WTC11 (cell line): ENCODE measurements at regions not wholly inside any gene's neighbourhood (a gene's known extent, or its start where the extent isn't known, plus 50 kb on each side); places are given as distances from the start of the nearest gene placed in this dataset.

Experiments
- ATAC-seq: fragments of 200-7000 bp; cut with Tn5 transposase; 2 replicates; pipeline ENCODE4 v1.10.0; 2021; ENCODE audit warnings: mild to moderate bottlenecking, moderate library complexity
- CTCF ChIA-PET: fragments of 300-600 bp; sonication (Branson Sonifier 250); formaldehyde crosslinking; loops from one replicate; lab custom pipeline; 2021; ENCODE audit warnings: antibody characterized with exemption; lab: Charles Lee
- POLR2A ChIA-PET: fragments of 350-600 bp; sonication (Branson Sonifier 250); formaldehyde crosslinking; loops from one replicate; lab custom pipeline; 2021; ENCODE audit warnings: antibody characterized with exemption; lab: Charles Lee
- DNase-seq: peaks from one replicate; pipeline ENCODE4 v3.0.0; 2021; ENCODE audit warnings: low spot score
- H3K27ac Mint-ChIP-seq: 2 replicates; pipeline ENCODE4 v1.8.0; 2021; ENCODE audit warnings: mixed read lengths
- H3K27me3 Mint-ChIP-seq: 2 replicates; pipeline ENCODE4 v1.8.0; 2021; ENCODE audit warnings: low read depth, mild to moderate bottlenecking, moderate library complexity, mixed read lengths
- H3K36me3 Mint-ChIP-seq: 2 replicates; pipeline ENCODE4 v1.8.0; 2021; ENCODE audit warnings: mixed read lengths
- H3K4me1 Mint-ChIP-seq: 2 replicates; pipeline ENCODE4 v1.8.0; 2022; ENCODE audit warnings: mixed read lengths
- H3K4me3 Mint-ChIP-seq: 2 replicates; pipeline ENCODE4 v1.8.0; 2021; ENCODE audit warnings: mild to moderate bottlenecking, moderate library complexity, mixed read lengths
- H3K9me3 Mint-ChIP-seq: 2 replicates; pipeline ENCODE4 v1.8.0; 2021; ENCODE audit warnings: mixed read lengths
- ESRRA ChIP-seq: sonication (generic); formaldehyde crosslinking; IDR thresholded peaks from 2 replicates; pipeline ENCODE4 v1.8.1; 2022; ENCODE audit warnings: mild to moderate bottlenecking, missing genetic modification reagents, borderline replicate concordance
- MXD4 ChIP-seq: fragments of 250-450 bp; sonication (Bioruptor Pico); IDR thresholded peaks from 2 replicates; pipeline ENCODE4 v1.8.0; 2021; ENCODE audit warnings: mild to moderate bottlenecking, moderate library complexity, borderline replicate concordance
- MYBL2 ChIP-seq: sonication (generic); formaldehyde crosslinking; IDR thresholded peaks from 2 replicates; pipeline ENCODE4 v1.8.1; 2023; ENCODE audit warnings: mild to moderate bottlenecking, moderate library complexity, missing genetic modification reagents
- NFYB ChIP-seq: sonication (generic); formaldehyde crosslinking; conservative IDR thresholded peaks from 2 replicates; pipeline ENCODE4 v1.8.0; 2022; ENCODE audit warnings: low read depth, missing genetic modification reagents
- NR1H2 ChIP-seq: sonication (generic); formaldehyde crosslinking; IDR thresholded peaks from 2 replicates; pipeline ENCODE4 v1.9.0; 2021; ENCODE audit warnings: mild to moderate bottlenecking, moderate library complexity, missing genetic modification reagents
- SP1 ChIP-seq: sonication (generic); formaldehyde crosslinking; conservative IDR thresholded peaks from 2 replicates; pipeline ENCODE4 v1.8.1; 2022; ENCODE audit warnings: missing genetic modification reagents
- ZBTB21 ChIP-seq: sonication (generic); formaldehyde crosslinking; IDR thresholded peaks from 2 replicates; pipeline ENCODE4 v1.8.1; 2023; ENCODE audit warnings: mild to moderate bottlenecking, missing genetic modification reagents, borderline replicate concordance
- ZNF121 ChIP-seq: sonication (generic); formaldehyde crosslinking; IDR thresholded peaks from 2 replicates; pipeline ENCODE4 v1.8.0; 2023; ENCODE audit warnings: missing genetic modification reagents
- ZNF219 ChIP-seq: sonication (generic); formaldehyde crosslinking; IDR thresholded peaks from 2 replicates; pipeline ENCODE4 v1.8.0; 2023; ENCODE audit warnings: missing genetic modification reagents, mild to moderate bottlenecking, borderline replicate concordance
- TF ChIP-seq, protein P1 (sequence below): fragments of 250-450 bp; sonication (Bioruptor Pico); IDR thresholded peaks from 2 replicates; pipeline ENCODE4 v1.9.0; 2021; ENCODE audit warnings: moderate library complexity, mild to moderate bottlenecking, inconsistent platforms, borderline replicate concordance
- TF ChIP-seq, protein P2 (sequence below): sonication (generic); formaldehyde crosslinking; IDR thresholded peaks from 2 replicates; pipeline ENCODE4 v1.8.1; 2022; ENCODE audit warnings: missing genetic modification reagents, borderline replicate concordance
- TF ChIP-seq, protein P3 (sequence below): sonication (generic); formaldehyde crosslinking; IDR thresholded peaks from 2 replicates; pipeline ENCODE4 v1.8.0; 2023; ENCODE audit warnings: missing genetic modification reagents, mild to moderate bottlenecking, borderline replicate concordance
- TF ChIP-seq, protein P4 (sequence below): sonication (generic); formaldehyde crosslinking; IDR thresholded peaks from 2 replicates; pipeline ENCODE4 v1.8.0; 2022; ENCODE audit warnings: mild to moderate bottlenecking, missing genetic modification reagents
- TF ChIP-seq, protein P5 (sequence below): sonication (generic); formaldehyde crosslinking; IDR thresholded peaks from 2 replicates; pipeline ENCODE4 v1.8.1; 2023; ENCODE audit warnings: mild to moderate bottlenecking, missing genetic modification reagents, moderate library complexity

DNA sequence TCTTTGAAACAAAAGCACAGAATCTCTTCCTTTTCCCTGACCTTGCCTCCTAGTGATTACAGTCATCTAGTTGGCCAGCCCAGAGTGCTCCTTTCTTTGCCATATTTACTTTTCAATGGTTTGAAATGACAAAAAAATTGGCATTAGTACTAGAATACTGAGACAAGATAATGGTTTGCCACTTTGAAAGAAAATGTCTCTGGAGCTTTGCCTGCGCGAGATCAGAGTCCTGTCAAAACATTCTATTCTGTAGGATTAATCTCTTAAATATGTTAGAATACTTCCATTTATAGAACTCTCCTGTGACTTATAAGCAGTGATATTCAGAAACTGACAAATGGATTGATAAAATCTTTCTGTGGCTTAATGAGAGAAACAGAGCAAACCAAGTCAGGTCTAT, 484.0 kb upstream of the IZUMO3 start (continued):
- TF ChIP-seq, protein P1, sequence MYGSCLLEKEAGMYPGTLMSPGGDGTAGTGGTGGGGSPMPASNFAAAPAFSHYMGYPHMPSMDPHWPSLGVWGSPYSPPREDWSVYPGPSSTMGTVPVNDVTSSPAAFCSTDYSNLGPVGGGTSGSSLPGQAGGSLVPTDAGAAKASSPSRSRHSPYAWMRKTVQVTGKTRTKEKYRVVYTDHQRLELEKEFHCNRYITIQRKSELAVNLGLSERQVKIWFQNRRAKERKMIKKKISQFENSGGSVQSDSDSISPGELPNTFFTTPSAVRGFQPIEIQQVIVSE (CRISPR knock-in tag): no peak

DNA sequence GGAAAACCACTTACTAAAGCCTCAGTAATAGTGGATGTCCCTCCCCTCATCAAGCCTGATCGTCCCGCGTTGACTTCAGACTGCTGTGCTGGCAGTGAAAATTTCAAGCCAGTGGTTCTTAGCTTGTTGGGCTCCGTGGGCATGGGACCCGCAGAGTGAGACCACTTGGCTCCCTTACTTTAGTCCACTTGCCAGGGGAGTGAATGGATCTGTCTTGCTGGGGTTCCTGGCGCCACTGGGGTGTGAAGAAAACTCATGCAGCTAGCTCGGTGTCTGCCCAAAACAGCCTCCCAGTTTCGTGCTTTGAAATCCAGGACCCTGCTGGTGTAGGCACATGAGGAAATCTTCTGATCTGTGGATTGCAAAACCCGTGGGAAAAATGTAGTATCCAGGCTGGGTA, 480.0 kb upstream of the IZUMO3 start:
- POLR2A ChIA-PET: no interaction called here
- Mint-ChIP-seq H3K4me3 (no peak overlapping the region), H3K36me3 (peaks cover 3% of the 10 kb centered on the region; the same call in 1 of the 2 replicates), H3K27me3 (no peaks in the 10 kb centered on the region), H3K4me1 (peaks cover 7% of the 10 kb centered on the region), H3K27ac (no peak overlapping the region), H3K9me3 (peaks cover 13% of the 10 kb centered on the region)
- DNase-seq (no peak), ATAC-seq (no peak)
- CTCF ChIA-PET: no interaction called here
- no peak for TF ChIP-seq ZNF121 (CRISPR knock-in tag)
- TF ChIP-seq NFYB: no peak
- TF ChIP-seq ZBTB21: no peak
- no peak for TF ChIP-seq MYBL2 (CRISPR knock-in tag)
- no peak for TF ChIP-seq SP1 (CRISPR knock-in tag)
- TF ChIP-seq ZNF219 (CRISPR knock-in tag): no peak
- TF ChIP-seq, protein P2, sequence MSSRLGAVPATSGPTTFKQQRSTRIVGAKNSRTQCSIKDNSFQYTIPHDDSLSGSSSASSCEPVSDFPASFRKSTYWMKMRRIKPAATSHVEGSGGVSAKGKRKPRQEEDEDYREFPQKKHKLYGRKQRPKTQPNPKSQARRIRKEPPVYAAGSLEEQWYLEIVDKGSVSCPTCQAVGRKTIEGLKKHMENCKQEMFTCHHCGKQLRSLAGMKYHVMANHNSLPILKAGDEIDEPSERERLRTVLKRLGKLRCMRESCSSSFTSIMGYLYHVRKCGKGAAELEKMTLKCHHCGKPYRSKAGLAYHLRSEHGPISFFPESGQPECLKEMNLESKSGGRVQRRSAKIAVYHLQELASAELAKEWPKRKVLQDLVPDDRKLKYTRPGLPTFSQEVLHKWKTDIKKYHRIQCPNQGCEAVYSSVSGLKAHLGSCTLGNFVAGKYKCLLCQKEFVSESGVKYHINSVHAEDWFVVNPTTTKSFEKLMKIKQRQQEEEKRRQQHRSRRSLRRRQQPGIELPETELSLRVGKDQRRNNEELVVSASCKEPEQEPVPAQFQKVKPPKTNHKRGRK: no peak
- TF ChIP-seq, protein P3, sequence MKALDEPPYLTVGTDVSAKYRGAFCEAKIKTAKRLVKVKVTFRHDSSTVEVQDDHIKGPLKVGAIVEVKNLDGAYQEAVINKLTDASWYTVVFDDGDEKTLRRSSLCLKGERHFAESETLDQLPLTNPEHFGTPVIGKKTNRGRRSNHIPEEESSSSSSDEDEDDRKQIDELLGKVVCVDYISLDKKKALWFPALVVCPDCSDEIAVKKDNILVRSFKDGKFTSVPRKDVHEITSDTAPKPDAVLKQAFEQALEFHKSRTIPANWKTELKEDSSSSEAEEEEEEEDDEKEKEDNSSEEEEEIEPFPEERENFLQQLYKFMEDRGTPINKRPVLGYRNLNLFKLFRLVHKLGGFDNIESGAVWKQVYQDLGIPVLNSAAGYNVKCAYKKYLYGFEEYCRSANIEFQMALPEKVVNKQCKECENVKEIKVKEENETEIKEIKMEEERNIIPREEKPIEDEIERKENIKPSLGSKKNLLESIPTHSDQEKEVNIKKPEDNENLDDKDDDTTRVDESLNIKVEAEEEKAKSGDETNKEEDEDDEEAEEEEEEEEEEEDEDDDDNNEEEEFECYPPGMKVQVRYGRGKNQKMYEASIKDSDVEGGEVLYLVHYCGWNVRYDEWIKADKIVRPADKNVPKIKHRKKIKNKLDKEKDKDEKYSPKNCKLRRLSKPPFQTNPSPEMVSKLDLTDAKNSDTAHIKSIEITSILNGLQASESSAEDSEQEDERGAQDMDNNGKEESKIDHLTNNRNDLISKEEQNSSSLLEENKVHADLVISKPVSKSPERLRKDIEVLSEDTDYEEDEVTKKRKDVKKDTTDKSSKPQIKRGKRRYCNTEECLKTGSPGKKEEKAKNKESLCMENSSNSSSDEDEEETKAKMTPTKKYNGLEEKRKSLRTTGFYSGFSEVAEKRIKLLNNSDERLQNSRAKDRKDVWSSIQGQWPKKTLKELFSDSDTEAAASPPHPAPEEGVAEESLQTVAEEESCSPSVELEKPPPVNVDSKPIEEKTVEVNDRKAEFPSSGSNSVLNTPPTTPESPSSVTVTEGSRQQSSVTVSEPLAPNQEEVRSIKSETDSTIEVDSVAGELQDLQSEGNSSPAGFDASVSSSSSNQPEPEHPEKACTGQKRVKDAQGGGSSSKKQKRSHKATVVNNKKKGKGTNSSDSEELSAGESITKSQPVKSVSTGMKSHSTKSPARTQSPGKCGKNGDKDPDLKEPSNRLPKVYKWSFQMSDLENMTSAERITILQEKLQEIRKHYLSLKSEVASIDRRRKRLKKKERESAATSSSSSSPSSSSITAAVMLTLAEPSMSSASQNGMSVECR (CRISPR knock-in tag): no peak
- TF ChIP-seq, protein P4, sequence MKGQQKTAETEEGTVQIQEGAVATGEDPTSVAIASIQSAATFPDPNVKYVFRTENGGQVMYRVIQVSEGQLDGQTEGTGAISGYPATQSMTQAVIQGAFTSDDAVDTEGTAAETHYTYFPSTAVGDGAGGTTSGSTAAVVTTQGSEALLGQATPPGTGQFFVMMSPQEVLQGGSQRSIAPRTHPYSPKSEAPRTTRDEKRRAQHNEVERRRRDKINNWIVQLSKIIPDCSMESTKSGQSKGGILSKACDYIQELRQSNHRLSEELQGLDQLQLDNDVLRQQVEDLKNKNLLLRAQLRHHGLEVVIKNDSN (CRISPR knock-in tag): no peak
- no peak for TF ChIP-seq ESRRA (CRISPR knock-in tag)
- TF ChIP-seq NR1H2 (CRISPR knock-in tag): no peak
- TF ChIP-seq MXD4 (CRISPR knock-in tag): no peak

DNA sequence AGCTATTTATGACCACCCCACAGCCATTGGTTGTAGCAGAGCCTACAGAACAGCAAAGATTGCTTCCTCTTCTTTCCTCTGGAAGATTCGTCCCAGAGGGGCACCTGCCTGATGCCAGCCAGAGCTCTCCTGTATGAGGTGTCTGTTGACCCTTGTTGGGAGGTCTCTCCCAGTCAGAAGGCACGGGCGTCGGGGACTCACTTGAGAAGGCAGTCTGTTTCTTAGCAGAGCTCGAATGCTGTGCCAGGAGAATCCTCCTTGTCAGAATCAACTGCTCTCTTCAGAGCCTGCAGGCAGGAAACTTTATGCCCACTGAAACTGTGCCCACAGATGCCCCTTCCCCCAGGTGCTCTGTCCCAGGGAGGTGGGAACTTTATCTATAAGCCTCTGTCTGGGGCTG, 479.5 kb upstream of the IZUMO3 start:
- CTCF ChIA-PET: no interaction called here
- peaks cover 7% of the 10 kb centered on the region for H3K4me1 Mint-ChIP-seq
- ATAC-seq: no peak
- TF ChIP-seq, protein P5, sequence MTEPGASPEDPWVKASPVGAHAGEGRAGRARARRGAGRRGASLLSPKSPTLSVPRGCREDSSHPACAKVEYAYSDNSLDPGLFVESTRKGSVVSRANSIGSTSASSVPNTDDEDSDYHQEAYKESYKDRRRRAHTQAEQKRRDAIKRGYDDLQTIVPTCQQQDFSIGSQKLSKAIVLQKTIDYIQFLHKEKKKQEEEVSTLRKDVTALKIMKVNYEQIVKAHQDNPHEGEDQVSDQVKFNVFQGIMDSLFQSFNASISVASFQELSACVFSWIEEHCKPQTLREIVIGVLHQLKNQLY (CRISPR knock-in tag): no peak
- TF ChIP-seq, all 79 proteins: peak for 0
- no peak for DNase-seq
- H3K36me3 Mint-ChIP-seq: peaks cover 8% of the 10 kb centered on the region
- no peak overlapping the region for H3K27ac Mint-ChIP-seq
- peaks cover 18% of the 10 kb centered on the region for H3K9me3 Mint-ChIP-seq
- POLR2A ChIA-PET: no interaction called here
- H3K27me3 Mint-ChIP-seq: no peaks in the 10 kb centered on the region
- H3K4me3 Mint-ChIP-seq: no peak overlapping the region
